HG02763 (cell line): ENCODE measurements at regions not wholly inside any gene's neighbourhood (a gene's known extent, or its start where the extent isn't known, plus 50 kb on each side); places are given as distances from the start of the nearest gene placed in this dataset.

Experiments used
- ATAC-seq: cut with Tn5 transposase; IDR thresholded peaks from one replicate; pipeline ENCODE4 v1.9.1; 2021; ENCODE audit warnings: mild to moderate bottlenecking, moderate library complexity; ENCODE audit not compliant: unreplicated experiment

DNA sequence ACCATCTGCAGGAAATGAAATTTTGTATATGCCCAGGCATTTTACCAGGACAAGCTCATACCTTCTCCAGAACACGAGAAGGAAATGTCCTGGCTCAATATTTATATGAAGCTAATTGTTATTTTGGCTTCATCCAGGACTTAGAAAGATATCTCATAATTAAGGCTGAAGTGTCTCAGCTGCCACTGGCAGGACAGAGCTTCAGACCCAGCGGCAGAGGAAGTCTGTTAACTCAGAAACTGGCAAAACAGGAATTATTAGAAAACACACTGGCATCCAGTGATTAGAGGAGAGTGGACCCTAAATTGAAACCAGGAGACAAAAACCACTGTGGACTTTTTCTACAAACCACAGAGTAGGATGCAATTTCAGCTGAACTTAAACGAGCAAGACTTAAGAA is 329.7 kb downstream of the CYRIA start:
- ATAC-seq = no peak

DNA sequence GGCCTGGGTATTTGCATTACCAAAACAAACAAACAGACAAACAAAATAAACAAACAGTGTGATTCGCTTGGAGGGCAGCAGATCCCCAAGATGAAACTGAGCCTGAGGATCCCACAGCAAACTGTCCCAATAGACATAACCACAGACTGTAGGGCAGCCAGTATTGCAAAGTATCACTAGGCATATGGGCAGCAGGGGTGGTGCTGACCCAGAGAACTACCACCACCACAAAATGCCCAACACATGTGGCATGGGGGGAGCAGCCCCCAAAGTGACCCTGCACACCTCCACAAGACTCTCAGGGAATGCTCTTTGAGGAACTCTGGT is 330.1 kb downstream of the CYRIA start:
- no peak for ATAC-seq

DNA sequence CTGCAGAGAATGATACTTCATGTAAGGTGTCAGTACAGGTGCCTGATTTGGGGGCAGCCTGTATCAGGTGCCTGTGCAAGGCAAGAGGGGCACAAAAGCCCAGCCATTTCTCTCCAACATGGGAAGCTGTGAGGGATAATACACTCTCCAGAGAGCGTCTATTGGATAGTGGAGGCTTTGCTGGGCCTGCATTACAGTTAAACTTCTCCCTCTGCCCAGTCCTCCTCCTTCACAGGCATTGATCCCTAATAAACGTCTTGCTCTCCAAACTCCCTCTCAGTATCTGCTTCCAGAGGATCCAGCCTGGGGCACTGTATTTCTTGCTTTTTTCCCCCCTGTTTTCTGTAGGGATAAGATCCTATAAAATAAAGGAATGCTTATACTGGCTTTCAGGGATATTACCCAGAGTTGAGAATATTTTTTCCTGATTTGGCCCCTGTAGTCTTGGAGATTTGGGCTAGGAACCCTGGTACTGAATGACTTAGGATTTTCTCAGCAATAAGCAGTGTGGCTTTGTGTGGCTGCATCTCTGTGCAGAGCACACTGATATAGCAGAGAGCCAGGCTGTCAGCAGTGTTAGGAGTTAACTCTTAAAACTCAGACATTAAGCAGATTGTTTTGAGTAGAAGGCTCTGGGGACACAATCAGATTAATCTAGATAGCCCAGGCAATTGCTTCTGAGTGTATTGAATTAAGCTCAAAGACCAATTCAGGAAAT is 330.6 kb downstream of the CYRIA start:
- no peak for ATAC-seq

DNA sequence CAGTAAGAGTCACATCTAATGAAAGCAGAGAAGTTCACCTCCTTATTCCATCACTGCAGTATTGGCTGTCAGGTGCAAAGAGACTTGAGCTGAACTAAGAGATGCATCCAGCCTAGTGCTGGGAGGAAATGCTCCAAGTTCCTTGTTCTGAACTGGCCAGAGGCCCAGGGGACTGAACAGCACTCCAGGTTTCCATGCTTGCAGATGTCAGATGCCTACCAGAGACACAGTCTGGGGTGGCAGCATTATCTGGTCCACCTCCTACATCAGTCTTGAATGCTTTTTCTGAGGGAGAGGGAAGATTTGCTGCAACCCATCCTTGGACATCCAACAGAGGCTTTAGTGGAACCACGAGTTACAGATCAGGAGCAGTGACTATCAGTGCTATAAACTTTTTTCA is 331.3 kb downstream of the CYRIA start:
- ATAC-seq = no peak

DNA sequence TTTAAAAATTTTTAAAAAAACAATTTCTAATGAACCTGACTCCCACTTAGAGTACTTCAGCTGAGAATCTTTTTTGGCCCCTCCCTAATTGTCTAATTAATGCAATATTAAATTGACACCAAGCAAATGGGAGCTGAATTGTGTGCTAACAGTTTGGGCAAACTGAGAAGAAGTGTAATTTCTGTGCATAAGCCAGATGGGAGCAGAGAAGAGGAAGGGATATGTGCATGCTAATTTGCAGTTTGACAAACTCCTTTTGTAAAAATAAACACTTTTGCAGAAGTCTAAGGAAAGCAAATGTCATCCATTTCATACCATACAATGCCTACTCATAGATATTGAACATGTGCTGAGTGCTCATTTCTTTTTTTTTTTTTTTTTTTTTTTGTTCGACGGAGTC is 332.0 kb downstream of the CYRIA start:
- ATAC-seq = no peak

DNA sequence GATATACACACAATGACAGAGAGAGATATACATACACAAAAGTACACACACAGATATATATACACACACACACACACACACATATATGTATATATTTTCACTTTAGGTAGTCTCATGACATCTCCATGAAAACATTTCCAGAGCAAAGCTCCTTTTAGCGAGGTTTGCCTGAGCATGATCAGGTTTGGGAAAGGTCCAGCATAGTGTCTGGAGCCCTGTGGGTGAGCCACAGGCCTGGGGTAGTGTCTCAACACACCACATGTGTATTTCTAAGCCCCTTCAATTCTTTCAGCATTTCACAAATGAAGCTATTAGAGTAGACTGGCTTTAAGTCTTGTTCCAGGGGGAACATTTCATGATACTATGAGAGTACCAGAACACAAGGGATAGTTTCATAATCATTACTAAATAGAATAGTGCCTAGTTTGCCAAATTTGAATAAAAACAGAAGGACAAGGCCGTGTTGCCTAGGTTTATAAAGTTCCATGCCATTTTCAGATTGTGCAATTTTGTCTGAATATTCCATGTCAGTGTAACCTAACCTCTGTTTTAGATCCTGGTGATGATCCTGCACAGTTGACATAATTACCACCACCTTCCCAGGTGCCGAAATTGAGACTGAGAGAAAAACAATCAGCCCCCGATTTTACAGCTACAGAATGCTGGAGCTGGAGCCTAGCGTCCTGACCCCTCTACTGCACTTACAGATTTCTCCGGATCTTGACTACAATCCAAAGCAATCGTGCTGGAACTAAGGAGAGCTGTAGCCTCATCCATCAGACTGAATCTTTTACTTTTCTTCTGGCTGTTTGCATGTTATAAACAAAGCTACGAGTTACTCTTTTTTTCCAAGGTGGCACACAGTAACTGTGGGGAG is 332.7 kb downstream of the CYRIA start:
- no peak for ATAC-seq

DNA sequence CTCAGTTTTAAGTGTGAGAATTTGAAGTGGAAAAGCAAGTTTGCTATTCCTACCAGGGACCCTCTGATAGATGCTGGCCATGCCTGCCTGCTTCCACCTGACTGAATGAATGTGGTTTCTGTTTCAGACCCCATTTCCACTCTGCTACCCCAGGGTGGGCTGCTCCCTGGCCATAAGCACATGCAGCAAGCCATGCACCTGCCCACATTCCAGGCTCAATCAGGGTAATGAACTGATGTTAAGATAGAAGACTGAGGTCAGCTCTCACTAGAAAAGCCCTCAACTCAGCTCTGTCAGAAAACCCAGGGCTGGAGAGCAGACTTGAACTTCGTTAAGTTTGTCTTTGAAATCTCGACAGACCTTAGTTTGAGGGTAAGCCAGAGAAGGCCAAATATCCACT is 333.9 kb downstream of the CYRIA start:
- ATAC-seq = no peak

DNA sequence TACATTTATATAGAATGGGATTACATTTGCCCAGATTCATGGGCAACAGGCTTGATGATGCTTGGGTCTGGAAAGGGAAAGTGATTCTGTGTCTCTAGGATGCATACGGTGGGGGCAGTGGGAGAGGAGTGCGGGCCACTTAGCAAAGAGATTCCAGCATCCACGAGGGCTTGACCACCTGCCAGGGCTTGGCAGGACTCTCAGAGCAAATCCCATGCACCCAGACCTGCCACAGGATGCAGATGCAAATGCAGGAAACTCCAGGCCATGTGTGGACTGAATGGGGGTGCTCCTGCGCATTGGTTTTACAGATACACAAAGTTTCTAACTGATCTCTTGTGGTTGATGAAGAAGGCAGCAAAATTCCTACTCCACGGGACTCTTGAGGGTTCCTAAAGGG is 334.7 kb downstream of the CYRIA start:
- ATAC-seq = no peak

DNA sequence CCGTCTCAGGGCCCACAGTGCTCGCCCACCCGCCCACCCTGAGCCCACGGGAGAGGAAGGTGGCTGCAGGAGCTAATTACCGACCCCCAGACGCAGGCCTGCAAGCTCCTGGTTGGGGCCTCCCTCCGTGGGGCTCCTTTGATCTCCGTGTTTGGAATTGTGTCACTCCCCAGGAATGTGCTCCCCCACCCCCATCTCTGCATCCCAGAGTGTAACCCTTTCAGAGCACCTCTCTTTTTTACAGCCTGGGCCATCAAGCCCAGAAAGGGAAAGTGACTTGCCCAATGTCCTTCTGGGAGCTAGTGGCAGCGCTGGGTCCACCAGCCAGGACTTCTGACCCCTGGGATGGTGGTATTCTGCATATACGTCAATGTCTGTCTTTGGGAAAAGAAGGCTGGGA is 335.1 kb downstream of the CYRIA start:
- no peak for ATAC-seq

DNA sequence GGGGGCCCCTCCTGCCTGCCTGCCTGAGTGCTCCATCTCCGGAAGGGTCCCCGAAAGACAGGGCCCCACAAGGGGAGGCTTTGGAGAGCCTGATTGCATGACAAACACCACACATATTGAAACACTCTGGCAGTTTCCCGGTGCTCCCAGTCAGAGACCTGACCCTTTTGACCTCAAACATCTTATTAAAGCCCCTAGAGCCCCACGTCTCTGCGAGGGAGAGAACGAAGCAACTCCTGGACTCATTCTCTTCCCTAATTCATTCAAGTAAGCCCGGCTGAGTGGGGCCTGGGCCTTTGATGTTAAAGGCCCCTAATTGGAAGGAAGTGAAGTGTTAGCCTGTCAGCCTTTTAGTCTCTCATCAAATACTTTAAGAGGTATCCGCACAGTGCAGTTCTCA is 335.6 kb downstream of the CYRIA start:
- ATAC-seq = no peak

DNA sequence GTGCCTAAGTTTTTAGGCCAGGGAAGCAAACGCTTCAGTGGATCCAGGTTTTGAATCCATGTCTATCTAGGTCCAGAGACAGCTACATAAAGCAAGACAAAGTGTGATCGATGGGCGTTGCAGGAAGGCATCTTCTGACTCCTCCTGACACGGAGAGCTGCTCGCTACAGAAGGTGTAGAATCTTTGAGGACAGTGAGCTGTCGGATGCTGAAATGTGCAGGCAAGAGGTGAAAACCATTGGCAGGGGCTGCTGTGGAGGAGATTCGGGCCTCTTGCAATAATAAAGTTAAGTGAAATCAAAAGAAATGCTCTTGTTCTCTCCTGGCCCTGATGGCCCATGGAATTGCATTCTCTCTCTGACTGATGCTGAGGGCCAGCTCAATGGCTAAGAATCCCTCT is 336.2 kb downstream of the CYRIA start:
- no peak for ATAC-seq

DNA sequence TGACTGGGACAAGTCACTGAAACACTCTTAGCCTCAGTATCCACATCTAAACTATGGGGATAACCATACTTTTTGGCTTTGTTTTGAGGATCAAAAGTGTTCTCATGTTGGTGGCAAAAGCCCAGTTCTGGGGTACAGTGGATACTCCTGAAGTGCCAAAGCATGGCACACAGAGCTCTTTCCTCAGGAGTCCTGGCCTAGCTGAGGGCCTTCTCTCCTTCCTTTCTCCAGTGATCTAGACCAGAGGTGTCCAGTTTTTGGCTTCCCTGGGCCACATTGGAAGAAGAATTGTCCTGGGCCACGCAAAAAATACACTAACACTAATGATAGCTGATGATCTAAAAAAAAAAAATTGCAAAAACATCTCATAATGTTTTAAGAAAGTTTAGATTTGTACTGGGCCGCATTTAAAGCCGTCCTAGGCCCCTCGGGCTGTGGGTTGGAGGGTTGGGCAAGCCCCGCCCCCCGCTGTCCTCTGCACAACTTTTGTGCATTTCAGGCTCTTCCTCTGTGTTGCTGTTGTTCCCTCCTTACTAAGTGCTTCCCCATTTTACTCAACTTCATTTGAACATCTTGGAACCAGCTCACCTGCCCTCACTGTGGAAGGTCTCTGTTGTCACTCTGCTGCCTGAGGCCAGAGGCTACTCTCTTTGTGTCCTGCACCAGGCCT is 337.0 kb downstream of the CYRIA start:
- no peak for ATAC-seq

DNA sequence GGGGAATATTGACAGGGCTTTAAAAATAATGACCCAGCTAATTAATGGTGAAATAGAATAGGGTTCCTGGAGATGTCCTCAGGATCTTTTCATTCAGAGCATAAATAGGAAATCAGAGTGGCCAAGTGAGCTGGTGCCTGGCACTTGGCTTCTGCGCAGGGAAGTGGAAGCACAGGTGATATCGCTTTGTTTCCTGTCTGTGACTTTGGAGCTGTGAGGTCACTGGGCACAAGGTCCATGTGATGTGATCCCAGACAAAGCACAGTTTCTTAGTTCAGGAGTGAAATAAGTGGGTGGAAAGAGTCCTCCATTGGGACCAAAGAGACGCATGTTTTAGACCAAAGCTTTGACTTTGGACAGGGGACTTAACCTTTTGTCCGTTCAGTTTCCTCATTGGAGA is 338.3 kb downstream of the CYRIA start:
- no peak for ATAC-seq

DNA sequence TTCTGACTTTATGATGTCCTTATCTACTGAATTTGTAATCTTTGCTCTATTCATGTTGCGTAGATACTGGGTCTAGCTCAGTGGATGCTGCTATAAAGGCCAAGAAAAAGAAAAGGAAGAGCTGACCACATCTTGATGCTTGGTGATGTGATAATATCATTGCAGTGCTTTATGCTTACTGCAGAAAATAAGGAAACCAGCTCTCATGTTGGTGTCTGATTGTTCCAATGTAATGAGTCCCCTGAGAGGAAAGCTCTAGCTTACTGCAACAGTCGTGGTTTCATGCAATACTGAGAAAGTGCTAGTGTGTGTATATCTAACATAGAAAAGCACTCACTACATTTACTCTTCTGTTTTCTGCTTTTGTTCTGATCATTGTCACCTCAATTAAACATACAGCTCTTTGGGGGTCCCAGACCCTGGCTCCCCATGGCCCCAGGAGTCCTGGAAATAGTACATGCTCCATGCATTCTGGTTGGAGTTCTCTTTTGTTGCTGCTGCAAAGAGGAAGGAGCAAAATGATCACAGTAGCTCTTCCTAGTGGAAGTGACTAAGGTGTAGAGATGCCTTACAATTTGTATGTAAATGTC is 338.8 kb downstream of the CYRIA start:
- ATAC-seq = no peak

DNA sequence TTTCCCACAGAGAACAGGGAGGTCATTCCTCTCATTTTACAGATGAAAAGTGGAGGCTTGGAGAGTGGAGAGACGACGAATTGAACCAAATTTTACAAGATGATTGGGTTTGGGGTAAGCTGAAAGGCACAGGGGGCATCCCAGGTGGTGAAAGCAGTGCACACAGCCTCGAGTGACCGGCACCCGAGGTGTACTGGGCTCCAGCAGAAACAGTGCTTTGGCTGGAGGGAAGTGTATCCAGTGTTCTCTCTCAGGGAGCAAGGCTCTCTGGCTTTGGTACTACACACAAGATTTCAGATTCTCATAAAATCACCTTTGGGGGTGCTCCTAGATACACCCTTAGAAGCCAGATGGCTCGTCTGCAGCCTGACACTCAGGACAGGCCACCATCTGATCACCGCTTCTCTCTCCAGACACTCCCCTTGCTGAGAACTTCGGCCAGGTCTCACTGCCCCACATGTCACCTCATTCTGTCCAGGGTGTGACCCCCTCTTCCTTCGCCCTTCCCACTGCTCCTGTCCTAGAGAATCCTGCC is 339.6 kb downstream of the CYRIA start:
- no peak for ATAC-seq

DNA sequence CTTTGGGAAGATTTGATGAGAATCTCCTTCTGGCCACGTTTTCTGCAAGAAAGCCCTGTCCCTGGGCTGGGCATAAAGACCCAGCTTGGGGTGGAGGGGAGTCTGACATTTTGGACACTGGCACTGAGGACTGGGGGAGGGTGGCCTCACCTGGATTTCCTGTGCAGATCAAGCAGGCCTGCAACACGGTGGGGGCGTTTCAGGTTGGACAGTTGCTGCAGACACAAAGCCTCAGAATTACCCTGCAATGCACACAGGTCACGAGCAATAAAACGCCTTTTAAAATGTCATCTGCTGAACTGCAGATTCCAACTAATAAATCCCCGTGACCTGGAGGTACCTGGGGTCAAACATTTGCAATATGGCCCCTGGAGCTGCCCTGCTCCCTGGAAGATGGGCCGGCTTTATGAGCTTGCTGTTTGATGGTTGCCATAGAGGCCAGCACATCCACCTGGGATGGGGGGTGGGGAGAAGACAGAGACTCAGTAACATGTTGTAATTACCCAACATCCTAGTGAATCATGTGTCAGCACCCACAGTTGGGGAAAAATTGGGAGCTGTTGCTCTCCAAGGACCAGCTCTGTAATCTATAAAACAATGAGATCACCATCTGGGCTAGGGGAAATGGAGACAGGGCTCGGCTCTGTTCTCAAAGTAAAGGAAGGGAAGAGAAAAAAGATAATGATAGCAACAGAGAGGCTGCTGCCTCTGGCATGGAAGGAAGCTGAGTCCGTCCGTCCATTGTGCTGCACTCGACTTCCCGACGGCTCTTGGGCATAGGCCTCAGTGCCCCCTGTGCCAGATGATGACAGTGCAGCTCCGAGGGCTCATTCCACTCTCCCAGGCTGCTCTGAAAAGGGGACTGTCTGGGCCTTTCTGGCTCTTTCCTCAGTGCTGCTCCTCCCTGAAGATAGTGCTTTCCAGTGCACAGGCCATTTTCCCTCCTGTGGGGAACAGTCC is 340.3 kb downstream of the CYRIA start:
- ATAC-seq = no peak

DNA sequence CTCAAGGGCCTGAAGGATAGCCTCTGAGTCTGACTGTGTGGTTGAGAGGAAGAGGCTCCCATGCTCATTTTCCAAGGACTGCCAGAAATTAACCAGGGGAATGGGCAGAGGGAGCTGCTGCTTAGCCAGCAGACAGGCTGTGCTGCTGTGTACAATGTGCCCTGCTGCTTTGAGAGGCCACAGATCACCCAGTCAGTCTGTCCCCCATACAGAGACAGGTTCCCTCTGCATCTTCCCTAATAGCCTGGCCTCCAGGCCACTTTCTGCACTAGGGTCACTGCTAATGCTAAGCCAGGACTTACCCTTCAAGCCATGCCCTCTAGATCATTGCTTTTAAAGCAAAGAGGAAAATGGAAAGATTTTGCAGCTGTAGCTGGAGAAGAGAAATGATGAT is 341.1 kb downstream of the CYRIA start:
- ATAC-seq = no peak

DNA sequence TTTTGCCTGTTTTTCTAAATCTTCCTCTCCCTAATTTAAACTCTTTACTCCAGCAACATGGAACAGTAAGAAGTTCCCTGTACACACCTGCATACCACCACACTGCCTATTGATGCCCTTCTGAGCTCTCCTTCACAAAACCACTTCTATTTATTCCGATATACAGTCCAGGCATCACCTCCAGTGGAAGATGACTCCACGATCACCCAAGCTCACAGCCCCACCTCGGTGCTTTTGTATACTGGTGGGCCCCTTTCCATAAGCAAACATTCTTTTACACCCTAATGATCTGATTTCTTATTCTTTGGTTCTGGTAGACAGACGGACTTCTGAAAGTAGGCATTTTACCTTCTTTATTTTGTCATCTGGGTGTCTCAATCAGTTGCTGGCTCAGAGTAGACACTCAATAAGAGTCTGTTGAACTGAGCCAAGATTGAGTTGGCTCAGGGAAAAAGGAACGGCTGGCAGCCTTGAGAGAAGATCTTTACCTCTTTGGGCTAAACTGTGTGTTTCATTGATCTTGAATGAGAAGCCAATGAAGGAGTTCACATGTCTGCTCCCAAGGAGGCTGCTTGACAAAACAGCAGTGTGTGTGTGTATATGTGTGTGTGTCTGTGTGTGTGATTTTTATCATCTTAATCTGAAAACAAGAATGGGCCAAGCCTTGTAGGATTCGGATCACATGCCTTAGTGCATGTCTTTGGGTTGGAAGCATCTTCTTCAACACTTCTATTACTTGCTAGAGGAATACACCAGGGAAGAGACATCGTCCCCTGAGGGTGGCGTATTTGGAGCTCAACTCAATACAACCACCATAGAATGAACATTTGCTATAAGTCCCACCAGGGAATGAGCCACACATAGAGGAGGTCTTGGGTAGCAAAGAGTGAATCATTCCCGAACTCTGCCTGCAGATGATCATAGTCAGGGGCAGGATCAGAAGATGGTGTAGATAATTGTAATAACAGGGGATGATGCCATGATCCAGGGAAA is 341.8 kb downstream of the CYRIA start:
- ATAC-seq = no peak

DNA sequence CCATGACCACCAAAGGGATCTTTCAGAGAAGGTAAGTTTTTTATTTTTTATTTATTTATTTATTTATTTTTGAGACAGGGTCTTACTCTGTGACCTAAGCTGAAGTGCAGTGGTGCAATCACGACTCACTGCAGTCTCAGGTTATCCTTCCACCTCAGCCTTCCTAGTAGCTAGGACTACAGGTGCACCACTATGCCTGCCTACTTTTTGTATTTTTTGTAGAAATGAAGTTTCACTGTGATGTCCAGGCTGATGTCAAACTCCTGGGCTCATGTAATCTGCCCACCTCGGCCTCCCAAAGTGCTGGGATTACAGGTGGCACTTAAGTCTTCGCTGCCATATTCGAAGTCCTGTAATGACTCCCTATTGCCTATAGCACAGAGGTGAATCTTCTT is 342.5 kb downstream of the CYRIA start:
- ATAC-seq = no peak
